ENCODE measurements at regions not wholly inside any gene's neighbourhood (a gene's known extent, or its start where the extent isn't known, plus 50 kb on each side); places are given as distances from the start of the nearest gene placed in this dataset.
"Not testable (repeated sequence)": the region's sequence is repeated elsewhere in the genome, so short reads cannot be mapped to it uniquely, and the experiment has no call there.

GRCh38 chr3:66552846-66553245 is 52.0 kb upstream of the LRIG1 start:
- no peak for DNase-seq (ENCODE audit: low spot score)

GRCh38 chr3:66553441-66554113 is 52.8 kb upstream of the LRIG1 start:
- DNase-seq (ENCODE audit: low spot score) = no peak

GRCh38 chr3:66554178-66554577 is 53.4 kb upstream of the LRIG1 start:
- DNase-seq (ENCODE audit: low spot score) = no peak

- DNase-seq (ENCODE audit: low spot score) = peak; percentile 14
These were observed 54.5 kb upstream of the LRIG1 start for GRCh38 chr3:66555214-66555844.

GRCh38 chr3:66557170-66557569 is 56.3 kb upstream of the LRIG1 start:
- no peak for DNase-seq (ENCODE audit: low spot score)

- DNase-seq (ENCODE audit: low spot score) = not testable (repeated sequence)
These were observed 59.1 kb upstream of the LRIG1 start for GRCh38 chr3:66559924-66560323.

- DNase-seq (ENCODE audit: low spot score) = peak; percentile 20
These were observed 60.5 kb upstream of the LRIG1 start for GRCh38 chr3:66561367-66561766.

- no peak for DNase-seq (ENCODE audit: low spot score)
These were observed 64.5 kb upstream of the LRIG1 start for GRCh38 chr3:66565301-66565700.

- peak; percentile 61 for DNase-seq (ENCODE audit: low spot score)
These were observed 66.3 kb upstream of the LRIG1 start for GRCh38 chr3:66567077-66567476.

- no peak for DNase-seq (ENCODE audit: low spot score)
These were observed 71.4 kb upstream of the LRIG1 start for GRCh38 chr3:66572090-66572675.

- no peak for DNase-seq (ENCODE audit: low spot score)
These were observed 72.3 kb upstream of the LRIG1 start for GRCh38 chr3:66572938-66573710.

- no peak for DNase-seq (ENCODE audit: low spot score)
These were observed 73.3 kb upstream of the LRIG1 start for GRCh38 chr3:66574091-66574490.

- DNase-seq (ENCODE audit: low spot score) = no peak
These were observed 76.8 kb upstream of the LRIG1 start for GRCh38 chr3:66577426-66578203.

GRCh38 chr3:66581256-66581655 is 80.4 kb upstream of the LRIG1 start:
- no peak for DNase-seq (ENCODE audit: low spot score)

GRCh38 chr3:66582721-66583423 is 82.0 kb upstream of the LRIG1 start:
- DNase-seq (ENCODE audit: low spot score) = no peak

GRCh38 chr3:66583424-66584040 is 82.7 kb upstream of the LRIG1 start:
- no peak for DNase-seq (ENCODE audit: low spot score)

- DNase-seq (ENCODE audit: low spot score) = no peak
These were observed 84.8 kb upstream of the LRIG1 start for GRCh38 chr3:66585520-66586095.

GRCh38 chr3:66586853-66587252 is 86.0 kb upstream of the LRIG1 start:
- DNase-seq (ENCODE audit: low spot score) = no peak

- DNase-seq (ENCODE audit: low spot score) = peak; percentile 29
These were observed 87.6 kb upstream of the LRIG1 start for GRCh38 chr3:66588340-66588847.

- DNase-seq (ENCODE audit: low spot score) = no peak
These were observed 91.4 kb upstream of the LRIG1 start for GRCh38 chr3:66592016-66592761.
